ENCODE measurements at regions not wholly inside any gene's neighbourhood (a gene's known extent, or its start where the extent isn't known, plus 50 kb on each side); places are given as distances from the start of the nearest gene placed in this dataset.

- H3K9me3 ChIP-seq: peaks cover 0 to 17% (median 0%) of the 10 kb centered on the region in 4 donors
- H3K4me1 ChIP-seq: no peaks in the 10 kb centered on the region
- no peak overlapping the region for H3K27ac ChIP-seq
- H3K27me3 ChIP-seq: no peaks in the 10 kb centered on the region
- WGBS, 2 donors: 85 to 86% methylated on average over 16 of the region's 16 CpGs
- TF ChIP-seq CTCF (IDR thresholded peaks at IDR 0.05) (no peak), EP300 (IDR thresholded peaks at IDR 0.05) (no peak), POLR2A (IDR thresholded peaks at IDR 0.05) (no peak)
- no peak for DNase-seq (ENCODE audit: low spot score in 2 of 2)
- H3K4me3 ChIP-seq: no peak overlapping the region
- no peaks in the 10 kb centered on the region for H3K36me3 ChIP-seq
These were observed 1053.8 kb downstream of the TBC1D22A start for GRCh38 chr22:47816121-47816862.

- H3K27me3 ChIP-seq: no peaks in the 10 kb centered on the region
- 94 to 100% methylated on average over 1 of the region's 1 CpG for WGBS, 2 donors
- no peak for DNase-seq (ENCODE audit: low spot score in 2 of 2)
- no peak overlapping the region for H3K4me3 ChIP-seq
- H3K27ac ChIP-seq: no peak overlapping the region
- H3K4me1 ChIP-seq: no peaks in the 10 kb centered on the region
- no peaks in the 10 kb centered on the region for H3K36me3 ChIP-seq
- H3K9me3 ChIP-seq: peaks cover 0 to 13% (median 0%) of the 10 kb centered on the region in 4 donors
- no peak for TF ChIP-seq POLR2A (IDR thresholded peaks at IDR 0.05)
- TF ChIP-seq CTCF (IDR thresholded peaks at IDR 0.05): no peak
- TF ChIP-seq EP300 (IDR thresholded peaks at IDR 0.05): no peak
These were observed 1052.0 kb downstream of the TBC1D22A start for GRCh38 chr22:47814474-47814873.

GRCh38 chr22:47813661-47814060, 1051.2 kb downstream of the TBC1D22A start:
- H3K4me3 ChIP-seq: no peak overlapping the region

GRCh38 chr22:47811971-47812370, 1049.5 kb downstream of the TBC1D22A start:
- H3K27me3 ChIP-seq: no peaks in the 10 kb centered on the region
- WGBS, 2 donors: 80 to 86% methylated on average over 7 of the region's 7 CpGs

More at GRCh38 chr22:47813661-47814060, 1051.2 kb downstream of the TBC1D22A start:
- H3K4me1 ChIP-seq: no peaks in the 10 kb centered on the region
- whole genome bisulfite sequencing, 2 donors: 84 to 87% methylated on average over 16 of the region's 16 CpGs
- peaks cover 0 to 21% (median 0%) of the 10 kb centered on the region in 4 donors for H3K9me3 ChIP-seq
- DNase-seq (ENCODE audit: low spot score in 2 of 2): no peak
- H3K27me3 ChIP-seq: no peaks in the 10 kb centered on the region
- TF ChIP-seq CTCF (IDR thresholded peaks at IDR 0.05) (no peak), EP300 (IDR thresholded peaks at IDR 0.05) (no peak), POLR2A (IDR thresholded peaks at IDR 0.05) (no peak)
- no peaks in the 10 kb centered on the region for H3K36me3 ChIP-seq
- H3K27ac ChIP-seq: no peak overlapping the region

More at GRCh38 chr22:47811971-47812370, 1049.5 kb downstream of the TBC1D22A start:
- Histone ChIP-seq H3K4me1 (no peaks in the 10 kb centered on the region), H3K27ac (no peak overlapping the region), H3K9me3 (peaks cover 0 to 18% (median 0%) of the 10 kb centered on the region in 4 donors), H3K4me3 (no peak overlapping the region), H3K36me3 (no peaks in the 10 kb centered on the region)
- TF ChIP-seq CTCF (IDR thresholded peaks at IDR 0.05): no peak
- TF ChIP-seq POLR2A (IDR thresholded peaks at IDR 0.05): no peak
- no peak for TF ChIP-seq EP300 (IDR thresholded peaks at IDR 0.05)
- no peak for DNase-seq (ENCODE audit: low spot score in 2 of 2)

Measured in tibial nerve (tissue), 4 donors.